Breast epithelium (tissue), 3 donors: ENCODE measurements at regions not wholly inside any gene's neighbourhood (a gene's known extent, or its start where the extent isn't known, plus 50 kb on each side); places are given as distances from the start of the nearest gene placed in this dataset.

ENCODE experiments used
- CTCF ChIP-seq, 3 donors: fragments of 450-650 bp; IDR thresholded peaks; one replicate each; pipeline ENCODE4 v1.5.1; 2016 to 2017; ENCODE audit warnings: antibody characterized with exemption in 3 of 3, mild to moderate bottlenecking in 3 of 3, moderate library complexity in 3 of 3
- POLR2AphosphoS5 ChIP-seq, 3 donors: sonication (generic); formaldehyde crosslinking; IDR thresholded peaks; one replicate each; pipeline ENCODE4 v1.6.1; 2017; ENCODE audit warnings: antibody characterized with exemption in 3 of 3

GRCh38 chr6:137545073-137545472, 50.9 kb upstream of the OLIG3 start:
- TF ChIP-seq POLR2AphosphoS5 (IDR thresholded peaks at IDR 0.05): no peak
- TF ChIP-seq CTCF (IDR thresholded peaks at IDR 0.05): no peak
